ENCODE measurements at regions not wholly inside any gene's neighbourhood (a gene's known extent, or its start where the extent isn't known, plus 50 kb on each side); places are given as distances from the start of the nearest gene placed in this dataset.
"Not testable (repeated sequence)": the region's sequence is repeated elsewhere in the genome, so short reads cannot be mapped to it uniquely, and the experiment has no call there.

DNA sequence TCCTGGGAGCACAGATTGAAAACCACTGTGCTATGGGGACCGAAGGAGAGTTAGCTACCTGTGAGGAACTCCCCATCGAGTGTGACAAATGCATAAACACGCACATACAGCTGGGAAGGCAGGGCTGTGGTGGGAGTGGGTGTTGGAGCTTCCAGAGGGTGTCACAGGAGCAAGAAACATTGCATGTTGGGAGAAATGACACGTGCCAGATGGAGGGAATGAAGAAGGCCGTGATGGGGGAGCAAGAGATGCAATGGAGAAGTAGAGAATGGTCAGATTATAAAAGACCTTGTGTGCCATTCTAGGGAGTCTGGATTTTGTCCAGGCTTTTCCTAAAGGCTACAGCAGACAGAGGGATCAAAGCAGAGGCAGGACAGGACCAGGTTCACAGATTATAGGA is 91.1 kb upstream of the NDUFV2 start:
- Mint-ChIP-seq H3K36me3 (ENCODE audit: low read depth) (no peaks in the 10 kb centered on the region), H3K4me3 (no peak overlapping the region)

GRCh38 chr18:9013926-9014373 is 88.5 kb upstream of the NDUFV2 start:
- Mint-ChIP-seq H3K27me3 (peaks cover 9% of the 10 kb centered on the region), H3K9me3 (no peaks in the 10 kb centered on the region), H3K4me3 (no peak overlapping the region), H3K4me1 (peaks cover 20% of the 10 kb centered on the region), H3K36me3 (ENCODE audit: low read depth) (no peaks in the 10 kb centered on the region), H3K27ac (no peak overlapping the region)
- no peak for ATAC-seq
- no peak for DNase-seq

More for the DNA sequence above, 91.1 kb upstream of the NDUFV2 start:
- peaks cover under 1% of the 10 kb centered on the region for H3K4me1 Mint-ChIP-seq
- H3K27ac Mint-ChIP-seq, result no peak overlapping the region
- no peak for ATAC-seq
- no peaks in the 10 kb centered on the region for H3K9me3 Mint-ChIP-seq
- H3K27me3 Mint-ChIP-seq, result peaks cover 11% of the 10 kb centered on the region
- no peak for DNase-seq

- no peak for DNase-seq
- Mint-ChIP-seq H3K36me3 (ENCODE audit: low read depth) (no peaks in the 10 kb centered on the region), H3K4me3 (no peak overlapping the region), H3K9me3 (no peaks in the 10 kb centered on the region), H3K4me1 (peaks cover 20% of the 10 kb centered on the region), H3K27me3 (peaks cover 7% of the 10 kb centered on the region), H3K27ac (no peak overlapping the region)
- no peak for ATAC-seq
Measured at GRCh38 chr18:9015689-9016088, 86.8 kb upstream of the NDUFV2 start.

- no peaks in the 10 kb centered on the region for H3K9me3 Mint-ChIP-seq
- H3K36me3 Mint-ChIP-seq (ENCODE audit: low read depth), result no peaks in the 10 kb centered on the region
- DNase-seq (no peak), ATAC-seq (no peak)
- H3K4me1 Mint-ChIP-seq, result peaks cover 20% of the 10 kb centered on the region
- peaks cover 3% of the 10 kb centered on the region for H3K27me3 Mint-ChIP-seq
- no peak overlapping the region for H3K27ac Mint-ChIP-seq
- H3K4me3 Mint-ChIP-seq, result peak overlapping the region; percentile 74
Measured at GRCh38 chr18:9016633-9017166, 85.8 kb upstream of the NDUFV2 start.

- H3K36me3 Mint-ChIP-seq (ENCODE audit: low read depth), result no peaks in the 10 kb centered on the region
- H3K9me3 Mint-ChIP-seq, result no peaks in the 10 kb centered on the region
- peaks cover 20% of the 10 kb centered on the region for H3K4me1 Mint-ChIP-seq
- peaks cover 3% of the 10 kb centered on the region for H3K27me3 Mint-ChIP-seq
- peak overlapping the region; percentile 74 for H3K4me3 Mint-ChIP-seq
- ATAC-seq, result peak; percentile 99
- peak overlapping the region; percentile 83 for H3K27ac Mint-ChIP-seq
- peak; percentile 82 for DNase-seq
Measured at GRCh38 chr18:9017167-9017904, 85.2 kb upstream of the NDUFV2 start.

DNA sequence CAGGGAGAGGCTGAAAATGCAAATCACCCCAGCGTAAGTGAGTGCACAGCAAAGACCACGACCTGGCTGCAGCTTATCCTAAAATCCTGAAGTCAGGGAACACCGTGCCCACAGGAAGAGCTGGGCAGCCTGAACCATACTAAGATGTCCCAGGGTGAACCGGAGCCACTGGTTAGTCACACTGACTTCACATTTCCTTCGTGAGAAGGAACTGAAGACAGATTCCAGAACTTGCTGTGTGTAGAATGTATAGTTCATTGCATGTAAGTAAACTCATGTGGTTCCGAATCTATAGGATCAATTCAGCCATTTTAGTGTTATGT is 84.6 kb upstream of the NDUFV2 start:
- peaks cover 3% of the 10 kb centered on the region for H3K27me3 Mint-ChIP-seq
- H3K4me3 Mint-ChIP-seq, result peak overlapping the region; percentile 74
- H3K9me3 Mint-ChIP-seq, result no peaks in the 10 kb centered on the region
- ATAC-seq, result no peak
- no peaks in the 10 kb centered on the region for H3K36me3 Mint-ChIP-seq (ENCODE audit: low read depth)
- no peak for DNase-seq
- peaks cover 20% of the 10 kb centered on the region for H3K4me1 Mint-ChIP-seq
- H3K27ac Mint-ChIP-seq, result peak overlapping the region; percentile 83

- DNase-seq (no peak), ATAC-seq (no peak)
- H3K27me3 Mint-ChIP-seq, result peaks cover 3% of the 10 kb centered on the region
- no peaks in the 10 kb centered on the region for H3K36me3 Mint-ChIP-seq (ENCODE audit: low read depth)
- H3K9me3 Mint-ChIP-seq, result no peaks in the 10 kb centered on the region
- no peak overlapping the region for H3K4me3 Mint-ChIP-seq
- H3K27ac Mint-ChIP-seq, result no peak overlapping the region
- peaks cover 20% of the 10 kb centered on the region for H3K4me1 Mint-ChIP-seq
Measured at GRCh38 chr18:9019135-9019534, 83.4 kb upstream of the NDUFV2 start.

- Mint-ChIP-seq H3K4me1 (peaks cover 20% of the 10 kb centered on the region), H3K4me3 (no peak overlapping the region), H3K27ac (no peak overlapping the region), H3K9me3 (no peaks in the 10 kb centered on the region), H3K27me3 (peaks cover 6% of the 10 kb centered on the region), H3K36me3 (ENCODE audit: low read depth) (no peaks in the 10 kb centered on the region)
- no peak for DNase-seq
- ATAC-seq, result no peak
Measured at GRCh38 chr18:9020221-9020620, 82.3 kb upstream of the NDUFV2 start.

DNA sequence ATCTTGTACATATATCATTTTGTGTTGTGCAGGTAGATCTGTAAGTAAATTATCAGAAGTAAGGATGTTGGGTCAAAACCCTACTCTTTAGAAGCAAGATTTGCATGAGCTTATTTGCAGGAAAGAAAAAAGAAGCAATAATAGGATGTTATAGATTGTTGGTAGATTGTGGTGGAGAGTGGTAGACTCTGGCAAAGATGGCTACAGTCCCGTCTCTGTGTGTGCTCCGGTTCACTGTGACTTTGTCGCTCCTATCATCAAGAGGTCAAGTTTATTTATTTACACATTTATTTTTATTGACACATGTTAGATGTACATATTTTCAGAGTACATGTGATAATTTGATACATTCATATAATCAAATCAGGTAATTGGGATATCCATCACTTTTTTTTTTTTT is 81.0 kb upstream of the NDUFV2 start:
- Mint-ChIP-seq H3K36me3 (ENCODE audit: low read depth) (no peaks in the 10 kb centered on the region), H3K4me1 (peaks cover 20% of the 10 kb centered on the region), H3K27me3 (peaks cover 9% of the 10 kb centered on the region), H3K27ac (no peak overlapping the region), H3K4me3 (no peak overlapping the region), H3K9me3 (no peaks in the 10 kb centered on the region)
- DNase-seq (no peak), ATAC-seq (no peak)

DNA sequence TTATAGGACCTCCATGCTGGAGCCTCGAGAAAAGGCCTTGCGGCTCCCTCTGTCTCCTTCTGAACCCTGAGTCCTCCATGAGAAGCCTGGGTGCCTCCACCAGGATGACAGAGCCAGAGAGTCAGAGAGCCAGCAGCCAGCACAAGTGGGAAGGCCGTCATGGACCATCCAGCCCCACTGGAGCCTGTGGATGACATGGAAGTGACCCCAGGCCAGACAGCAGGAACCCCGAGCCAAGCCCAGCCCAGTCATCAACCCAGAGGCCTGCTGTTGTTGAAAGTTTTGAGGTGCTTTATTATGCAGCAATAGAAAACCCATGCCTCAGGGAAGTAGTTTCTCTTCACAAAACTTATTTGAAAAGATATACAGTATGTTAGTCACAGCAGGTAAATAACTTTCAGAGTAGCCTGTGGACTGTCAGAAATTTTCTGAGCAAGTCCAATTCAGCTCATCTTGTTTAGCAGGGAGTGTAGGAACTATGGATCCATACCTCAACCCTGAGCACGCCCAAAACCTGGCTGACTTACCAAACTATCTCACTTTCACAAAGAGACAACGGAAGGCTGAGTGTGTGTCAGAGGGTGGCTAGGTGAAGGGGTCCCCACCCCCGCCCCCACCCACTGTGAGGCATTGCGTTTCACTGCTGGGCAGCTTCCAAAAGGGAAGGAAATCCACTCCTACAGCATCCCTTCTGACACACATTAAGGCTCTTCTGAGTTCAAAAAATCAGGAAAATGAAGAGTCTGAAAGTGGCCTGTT is 79.9 kb upstream of the NDUFV2 start:
- DNase-seq (no peak), ATAC-seq (no peak)
- Mint-ChIP-seq H3K27me3 (peaks cover 13% of the 10 kb centered on the region), H3K4me1 (peaks cover 9% of the 10 kb centered on the region), H3K4me3 (no peak overlapping the region), H3K27ac (no peak overlapping the region), H3K9me3 (no peaks in the 10 kb centered on the region), H3K36me3 (ENCODE audit: low read depth) (no peaks in the 10 kb centered on the region)

DNA sequence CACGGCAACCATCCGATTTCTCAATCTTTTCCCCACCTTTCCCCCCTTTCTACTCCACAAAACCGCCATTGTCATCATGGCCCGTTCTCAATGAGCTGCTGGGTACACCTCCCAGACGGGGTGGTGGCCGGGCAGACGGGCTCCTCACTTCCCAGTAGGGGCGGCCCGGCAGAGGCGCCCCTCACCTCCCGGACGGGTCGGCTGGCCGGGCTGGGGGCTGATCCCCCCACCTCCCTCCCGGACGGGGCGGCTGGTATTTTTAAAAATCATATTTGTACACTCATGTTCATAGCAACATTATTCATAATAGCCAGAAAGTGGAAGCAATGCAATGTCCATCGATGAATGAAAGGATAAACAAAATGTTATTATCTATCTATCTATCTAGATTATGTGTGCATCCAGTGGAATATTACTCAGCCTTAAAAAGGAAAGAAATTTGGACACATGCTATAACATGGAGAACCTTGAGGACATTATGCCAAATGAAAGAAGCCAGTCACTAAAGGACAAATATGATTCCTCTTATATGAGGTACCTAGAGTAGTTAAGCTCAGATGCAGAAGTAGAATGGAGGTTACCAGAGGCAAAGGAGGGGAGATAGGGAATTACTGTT is 78.4 kb upstream of the NDUFV2 start:
- H3K4me3 Mint-ChIP-seq; H3K36me3 Mint-ChIP-seq (ENCODE audit: low read depth); H3K27ac Mint-ChIP-seq; ATAC-seq; H3K4me1 Mint-ChIP-seq; DNase-seq; H3K9me3 Mint-ChIP-seq: not testable (repeated sequence)
- H3K27me3 Mint-ChIP-seq, result peaks cover 10% of the 10 kb centered on the region

- no peaks in the 10 kb centered on the region for H3K9me3 Mint-ChIP-seq
- H3K4me3 Mint-ChIP-seq, result no peak overlapping the region
- H3K36me3 Mint-ChIP-seq (ENCODE audit: low read depth), result no peaks in the 10 kb centered on the region
- peaks cover 9% of the 10 kb centered on the region for H3K27me3 Mint-ChIP-seq
- DNase-seq (no peak), ATAC-seq (no peak)
- H3K4me1 Mint-ChIP-seq, result no peaks in the 10 kb centered on the region
- H3K27ac Mint-ChIP-seq, result no peak overlapping the region
Measured at GRCh38 chr18:9025091-9025838, 77.2 kb upstream of the NDUFV2 start.

- no peak for DNase-seq
- ATAC-seq, result no peak
- Mint-ChIP-seq H3K9me3 (no peaks in the 10 kb centered on the region), H3K4me3 (no peak overlapping the region), H3K27ac (no peak overlapping the region), H3K4me1 (no peaks in the 10 kb centered on the region), H3K27me3 (peaks cover 9% of the 10 kb centered on the region), H3K36me3 (ENCODE audit: low read depth) (no peaks in the 10 kb centered on the region)
Measured at GRCh38 chr18:9029131-9029530, 73.4 kb upstream of the NDUFV2 start.

- no peak for DNase-seq
- no peaks in the 10 kb centered on the region for H3K4me1 Mint-ChIP-seq
- no peaks in the 10 kb centered on the region for H3K27me3 Mint-ChIP-seq
- H3K9me3 Mint-ChIP-seq, result no peaks in the 10 kb centered on the region
- no peak for ATAC-seq
- H3K4me3 Mint-ChIP-seq, result no peak overlapping the region
- H3K27ac Mint-ChIP-seq, result no peak overlapping the region
- H3K36me3 Mint-ChIP-seq (ENCODE audit: low read depth), result no peaks in the 10 kb centered on the region
Measured at GRCh38 chr18:9032519-9032918, 70.0 kb upstream of the NDUFV2 start.

Data from activated naive CD8-positive, alpha-beta T cell treated with anti-CD3 and anti-CD28 coated beads, Interleukin-2, amount 50 U/mL, for 24 hours (primary cell).